GM12891 (cell line): ENCODE measurements at regions not wholly inside any gene's neighbourhood (a gene's known extent, or its start where the extent isn't known, plus 50 kb on each side); places are given as distances from the start of the nearest gene placed in this dataset.
"Not testable (repeated sequence)": the region's sequence is repeated elsewhere in the genome, so short reads cannot be mapped to it uniquely, and the experiment has no call there.

ENCODE experiments used
- DNase-seq: peaks from one replicate; pipeline ENCODE4 v3.0.0; 2011; ENCODE audit warnings: low spot score; ENCODE audit not compliant: insufficient read length
- FAIRE-seq: peaks from 2 replicates; lab custom pipeline; 2011; peaks lifted over from hg19 to GRCh38; lab: Jason Lieb, UNC
- PAX5 ChIP-seq: IDR thresholded peaks from 2 replicates; pipeline ENCODE4 v1.6.1; 2011; ENCODE audit warnings: low read length, moderate library complexity, mild to moderate bottlenecking; ENCODE audit not compliant: insufficient read depth, severe bottlenecking
- POLR2A ChIP-seq: IDR thresholded peaks from 2 replicates; pipeline ENCODE4 v1.6.1; 2011; ENCODE audit warnings: low read depth, low read length, control low read depth
- POLR2AphosphoS5 ChIP-seq: IDR thresholded peaks from 2 replicates; pipeline ENCODE4 v1.6.1; 2011; ENCODE audit warnings: low read depth, low read length, control low read depth
- POU2F2 ChIP-seq: IDR thresholded peaks from 2 replicates; pipeline ENCODE4 v1.6.1; 2011; ENCODE audit warnings: low read depth, mild to moderate bottlenecking, control low read depth, low read length, moderate library complexity
- SPI1 ChIP-seq: IDR thresholded peaks from 2 replicates; pipeline ENCODE4 v1.6.1; 2011; ENCODE audit warnings: low read depth, low read length, control low read depth
- TAF1 ChIP-seq: IDR thresholded peaks from 2 replicates; pipeline ENCODE4 v1.6.1; 2011; ENCODE audit warnings: low read depth, low read length, control low read depth

- TF ChIP-seq TAF1, result no peak
- no peak for TF ChIP-seq POLR2A
- no peak for TF ChIP-seq POLR2AphosphoS5
- no peak for TF ChIP-seq POU2F2
- TF ChIP-seq SPI1, result no peak
- TF ChIP-seq PAX5, result no peak
- DNase-seq, result no peak
- no peak for FAIRE-seq
Measured at GRCh38 chrX:38961936-38962335, 160.7 kb downstream of the MID1IP1 start.

GRCh38 chrX:38963244-38963643 lies 162.0 kb downstream of the MID1IP1 start:
- not testable (repeated sequence) for FAIRE-seq

DNA sequence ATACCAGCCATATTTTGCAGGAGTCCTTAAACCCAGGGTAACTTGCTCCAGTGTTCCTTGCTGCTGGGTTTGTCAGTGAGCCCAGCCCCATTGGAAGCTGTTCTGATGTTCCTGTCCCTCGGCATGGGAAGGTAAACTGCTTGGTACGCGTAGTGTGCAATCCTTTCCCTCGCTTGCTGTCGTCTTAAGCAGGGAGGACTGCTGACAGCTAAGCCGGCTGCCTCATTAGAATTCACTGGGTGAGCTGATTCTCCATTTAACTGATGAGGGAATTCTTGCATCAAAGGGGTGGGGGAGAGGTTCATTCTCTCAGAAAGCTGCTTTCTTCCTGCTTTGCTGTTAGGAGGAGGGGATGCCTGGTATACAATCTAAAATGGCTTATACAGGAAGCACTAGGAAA lies 164.6 kb downstream of the MID1IP1 start:
- DNase-seq (no peak), FAIRE-seq (no peak)
- TF ChIP-seq POU2F2 (no peak), SPI1 (no peak), PAX5 (no peak), TAF1 (no peak), POLR2AphosphoS5 (no peak), POLR2A (no peak)

More at GRCh38 chrX:38963244-38963643, 162.0 kb downstream of the MID1IP1 start:
- not testable (repeated sequence) for DNase-seq

- no peak for TF ChIP-seq POU2F2
- no peak for TF ChIP-seq PAX5
- TF ChIP-seq SPI1, result no peak
- no peak for TF ChIP-seq POLR2AphosphoS5
- TF ChIP-seq POLR2A, result no peak
- no peak for TF ChIP-seq TAF1
- no peak for DNase-seq
- peak; percentile 51 for FAIRE-seq
Measured at GRCh38 chrX:38968344-38969216, 167.3 kb downstream of the MID1IP1 start.

GRCh38 chrX:38970074-38970473 lies 168.8 kb downstream of the MID1IP1 start:
- DNase-seq, result no peak
- FAIRE-seq, result no peak
- TF ChIP-seq POLR2AphosphoS5, result no peak
- peak; percentile 79; the same call in 1 of the 2 replicates for TF ChIP-seq POU2F2

DNA sequence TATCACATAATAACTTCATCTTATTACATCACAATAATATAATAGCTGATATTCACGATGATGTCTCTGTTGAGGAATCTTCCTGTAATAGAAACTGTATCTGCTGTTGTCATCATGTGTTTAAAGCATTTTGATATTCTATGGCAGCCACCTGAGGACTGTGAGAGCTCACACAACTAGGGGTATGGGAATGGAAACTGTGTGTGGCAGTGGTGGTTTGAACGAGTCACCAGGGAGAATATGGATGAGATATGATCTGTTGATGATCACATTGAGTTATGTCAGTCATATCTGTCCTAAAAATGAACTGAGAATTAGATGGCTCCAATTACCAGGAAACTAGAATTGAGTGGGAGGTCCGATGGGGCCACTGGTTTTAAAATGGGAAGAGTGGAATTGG lies 169.6 kb downstream of the MID1IP1 start:
- no peak for TF ChIP-seq TAF1
- no peak for TF ChIP-seq PAX5
- TF ChIP-seq POU2F2, result no peak
- no peak for TF ChIP-seq POLR2A
- TF ChIP-seq SPI1, result no peak
- TF ChIP-seq POLR2AphosphoS5, result no peak
- peak; percentile 28 for FAIRE-seq
- DNase-seq, result no peak

- TF ChIP-seq POLR2A, result no peak
- TF ChIP-seq POU2F2, result no peak
- TF ChIP-seq POLR2AphosphoS5, result no peak
- TF ChIP-seq PAX5, result no peak
- TF ChIP-seq SPI1, result no peak
- no peak for TF ChIP-seq TAF1
- DNase-seq (no peak), FAIRE-seq (no peak)
Measured at GRCh38 chrX:38973322-38973721, 172.1 kb downstream of the MID1IP1 start.

DNA sequence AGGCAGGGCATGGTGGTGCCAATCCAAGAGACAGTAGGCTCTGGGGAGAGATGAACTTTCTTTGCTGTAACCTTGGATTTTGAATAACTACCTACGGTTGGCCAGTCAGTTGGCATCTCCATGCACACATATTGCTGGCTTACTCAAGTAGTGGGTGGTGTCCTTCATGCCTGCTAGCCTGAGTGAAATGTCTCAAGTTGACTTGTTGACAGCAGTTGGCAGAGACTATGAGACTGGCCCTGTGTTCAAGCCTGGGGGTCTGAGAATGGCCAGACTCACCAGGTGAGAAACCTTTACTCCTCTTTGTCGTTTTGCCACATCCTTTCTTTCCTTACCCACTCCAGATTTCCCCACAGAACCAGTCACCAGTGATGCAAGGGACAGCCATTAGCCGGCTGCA lies 173.3 kb downstream of the MID1IP1 start:
- DNase-seq, result no peak
- FAIRE-seq, result peak; percentile 23
- no peak for TF ChIP-seq POLR2AphosphoS5
- TF ChIP-seq TAF1, result no peak
- TF ChIP-seq POLR2A, result no peak
- no peak for TF ChIP-seq POU2F2
- TF ChIP-seq SPI1, result no peak
- no peak for TF ChIP-seq PAX5

DNA sequence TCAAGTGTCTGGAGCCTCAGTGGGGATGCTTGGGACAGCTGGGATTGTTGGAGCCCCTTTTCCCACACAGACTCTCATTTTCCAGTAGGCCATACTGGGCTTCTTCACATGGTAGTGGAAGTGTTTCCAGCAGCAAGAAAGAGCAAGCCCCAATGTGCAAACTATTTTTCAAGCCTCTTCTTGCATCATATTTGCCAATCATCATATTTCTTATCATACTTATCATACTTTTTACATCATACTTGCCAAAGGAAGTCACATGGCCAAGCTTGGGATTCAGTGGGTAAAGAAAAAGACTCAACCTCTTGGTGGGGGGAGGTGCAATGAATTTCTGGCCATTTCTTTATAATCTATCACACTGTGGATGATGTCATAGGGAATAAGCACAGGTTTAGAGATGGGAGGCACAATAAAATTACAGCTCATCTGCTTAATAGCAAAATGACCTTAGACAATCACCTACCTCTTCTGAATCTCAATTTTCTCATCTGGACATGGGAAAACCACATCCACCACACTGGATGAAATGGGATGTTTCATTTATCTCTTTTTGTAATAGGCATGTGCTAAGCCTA lies 174.2 kb downstream of the MID1IP1 start:
- DNase-seq, result no peak
- no peak for TF ChIP-seq TAF1
- TF ChIP-seq SPI1, result no peak
- no peak for TF ChIP-seq POLR2AphosphoS5
- TF ChIP-seq POLR2A, result no peak
- no peak for TF ChIP-seq PAX5
- TF ChIP-seq POU2F2, result no peak
- no peak for FAIRE-seq

DNA sequence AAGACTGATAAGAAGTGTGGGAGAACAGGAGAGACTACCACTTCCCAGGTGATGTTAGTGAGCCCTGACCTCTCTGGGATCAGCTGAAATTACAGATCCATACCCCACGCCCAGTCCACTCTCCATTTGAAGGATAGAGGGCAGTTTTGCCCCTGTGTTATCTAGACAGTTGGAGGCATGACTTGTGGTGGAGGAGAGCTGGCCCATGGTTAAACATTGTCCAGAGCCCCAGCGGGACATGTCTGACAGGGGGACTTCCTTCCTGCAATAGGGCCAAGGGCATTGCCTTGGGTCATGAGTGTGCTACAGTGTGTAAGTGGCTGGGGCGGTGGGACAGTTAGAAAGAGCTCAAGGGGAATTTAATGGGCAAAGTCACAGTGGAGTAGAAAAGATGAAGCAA lies 181.1 kb downstream of the MID1IP1 start:
- DNase-seq, result no peak
- no peak for FAIRE-seq
- no peak for TF ChIP-seq POLR2A
- no peak for TF ChIP-seq PAX5
- TF ChIP-seq POLR2AphosphoS5, result no peak
- no peak for TF ChIP-seq TAF1
- TF ChIP-seq SPI1, result no peak
- no peak for TF ChIP-seq POU2F2
